ENCODE measurements at regions not wholly inside any gene's neighbourhood (a gene's known extent, or its start where the extent isn't known, plus 50 kb on each side); places are given as distances from the start of the nearest gene placed in this dataset.

DNA sequence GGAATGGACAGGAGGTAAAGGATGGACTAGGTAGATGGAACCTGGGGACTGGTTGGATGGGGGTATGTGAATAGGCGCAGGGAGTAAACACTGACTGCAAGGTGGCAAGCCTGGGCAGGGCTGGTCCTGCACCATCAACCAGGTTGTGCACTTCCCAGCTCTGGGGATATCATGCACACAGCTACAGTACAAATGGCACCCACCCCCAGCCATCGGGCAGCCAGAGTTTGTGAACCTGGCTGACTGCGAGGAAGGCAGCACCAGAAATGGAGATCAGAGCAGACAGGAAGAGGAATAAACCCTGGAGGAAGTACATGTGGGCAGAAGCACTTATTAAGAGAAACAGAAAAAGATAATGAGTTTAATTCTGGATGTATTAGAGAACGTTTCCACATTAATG lies 229.1 kb downstream of the ESM1 start:
- TF ChIP-seq POLR2A (IDR thresholded peaks at IDR 0.05; ENCODE audit: low read length), result no peak
- TF ChIP-seq GATA1 (IDR thresholded peaks at IDR 0.05; ENCODE audit: low read depth, low read length), result no peak
